NOMO-1 (cell line): ENCODE measurements at regions not wholly inside any gene's neighbourhood (a gene's known extent, or its start where the extent isn't known, plus 50 kb on each side); places are given as distances from the start of the nearest gene placed in this dataset.
"Not testable (repeated sequence)": the region's sequence is repeated elsewhere in the genome, so short reads cannot be mapped to it uniquely, and the experiment has no call there.

Experiments
- DNase-seq, 2 experiments: peaks; one replicate each; lab custom pipeline; 2025; ENCODE audit not compliant: unreplicated experiment in 2 of 2; lab: John Stamatoyannopoulos, UW

- no peak for DNase-seq
Measured at GRCh38 chrX:80929251-80929650, 119.6 kb upstream of the BRWD3 start.

- no peak for DNase-seq
Measured at GRCh38 chrX:80917919-80918318, 108.2 kb upstream of the BRWD3 start.

- not testable (repeated sequence) for DNase-seq
Measured at GRCh38 chrX:80912351-80912750, 102.7 kb upstream of the BRWD3 start.

GRCh38 chrX:80879916-80880315 is 70.2 kb upstream of the BRWD3 start:
- no peak for DNase-seq

GRCh38 chrX:80879143-80879542 is 69.5 kb upstream of the BRWD3 start:
- DNase-seq, result no peak

- DNase-seq, result peak in 1 of 2 experiments; percentile 26
Measured at GRCh38 chrX:80876877-80877276, 67.2 kb upstream of the BRWD3 start.
